NB4 (cell line): ENCODE measurements at regions not wholly inside any gene's neighbourhood (a gene's known extent, or its start where the extent isn't known, plus 50 kb on each side); places are given as distances from the start of the nearest gene placed in this dataset.

Source experiments
- CTCF ChIP-seq: IDR thresholded peaks from one replicate; pipeline ENCODE4 v1.5.1; 2012; ENCODE audit warnings: low read depth, low read length
- POLR2A ChIP-seq: IDR thresholded peaks from 2 replicates; pipeline ENCODE4 v1.6.1; 2011; ENCODE audit warnings: mild to moderate bottlenecking; ENCODE audit not compliant: insufficient read length; ENCODE audit errors: extremely low read depth

GRCh38 chr10:58072634-58073033 is 195.1 kb downstream of the IPMK start:
- no peak for TF ChIP-seq POLR2A
- TF ChIP-seq CTCF = no peak
